GM12875 (cell line): ENCODE measurements at regions not wholly inside any gene's neighbourhood (a gene's known extent, or its start where the extent isn't known, plus 50 kb on each side); places are given as distances from the start of the nearest gene placed in this dataset.

ENCODE experiments used
- H3K4me3 ChIP-seq: one replicate; pipeline ENCODE4 v1.5.1; 2011; ENCODE audit warnings: low read depth, low read length, control low read depth
- TF ChIP-seq, protein P1 (sequence below): IDR thresholded peaks from 2 replicates; pipeline ENCODE4 v1.5.1; 2011; ENCODE audit warnings: low read depth, mild to moderate bottlenecking, control low read depth, inconsistent platforms, low read length, moderate library complexity, borderline replicate concordance; ENCODE audit not compliant: insufficient read depth

DNA sequence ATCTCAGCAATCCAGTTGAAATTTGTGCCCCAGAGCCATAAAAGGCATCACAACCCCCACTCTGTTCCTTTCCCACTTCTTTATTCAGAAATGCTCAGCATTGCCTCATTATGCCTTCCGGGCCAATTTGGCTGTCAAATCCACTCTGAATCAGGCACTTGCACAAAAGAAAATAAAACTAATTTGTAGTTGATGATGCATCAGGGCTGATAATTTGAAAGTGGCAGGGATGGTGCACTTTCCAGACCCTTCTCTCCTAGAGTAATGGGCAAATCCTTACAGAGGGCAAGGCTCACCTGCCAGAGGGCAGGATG lies 147.9 kb upstream of the PDE1C start:
- TF ChIP-seq, protein P1, sequence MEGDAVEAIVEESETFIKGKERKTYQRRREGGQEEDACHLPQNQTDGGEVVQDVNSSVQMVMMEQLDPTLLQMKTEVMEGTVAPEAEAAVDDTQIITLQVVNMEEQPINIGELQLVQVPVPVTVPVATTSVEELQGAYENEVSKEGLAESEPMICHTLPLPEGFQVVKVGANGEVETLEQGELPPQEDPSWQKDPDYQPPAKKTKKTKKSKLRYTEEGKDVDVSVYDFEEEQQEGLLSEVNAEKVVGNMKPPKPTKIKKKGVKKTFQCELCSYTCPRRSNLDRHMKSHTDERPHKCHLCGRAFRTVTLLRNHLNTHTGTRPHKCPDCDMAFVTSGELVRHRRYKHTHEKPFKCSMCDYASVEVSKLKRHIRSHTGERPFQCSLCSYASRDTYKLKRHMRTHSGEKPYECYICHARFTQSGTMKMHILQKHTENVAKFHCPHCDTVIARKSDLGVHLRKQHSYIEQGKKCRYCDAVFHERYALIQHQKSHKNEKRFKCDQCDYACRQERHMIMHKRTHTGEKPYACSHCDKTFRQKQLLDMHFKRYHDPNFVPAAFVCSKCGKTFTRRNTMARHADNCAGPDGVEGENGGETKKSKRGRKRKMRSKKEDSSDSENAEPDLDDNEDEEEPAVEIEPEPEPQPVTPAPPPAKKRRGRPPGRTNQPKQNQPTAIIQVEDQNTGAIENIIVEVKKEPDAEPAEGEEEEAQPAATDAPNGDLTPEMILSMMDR, result no peak
- H3K4me3 ChIP-seq, result no peak overlapping the region

DNA sequence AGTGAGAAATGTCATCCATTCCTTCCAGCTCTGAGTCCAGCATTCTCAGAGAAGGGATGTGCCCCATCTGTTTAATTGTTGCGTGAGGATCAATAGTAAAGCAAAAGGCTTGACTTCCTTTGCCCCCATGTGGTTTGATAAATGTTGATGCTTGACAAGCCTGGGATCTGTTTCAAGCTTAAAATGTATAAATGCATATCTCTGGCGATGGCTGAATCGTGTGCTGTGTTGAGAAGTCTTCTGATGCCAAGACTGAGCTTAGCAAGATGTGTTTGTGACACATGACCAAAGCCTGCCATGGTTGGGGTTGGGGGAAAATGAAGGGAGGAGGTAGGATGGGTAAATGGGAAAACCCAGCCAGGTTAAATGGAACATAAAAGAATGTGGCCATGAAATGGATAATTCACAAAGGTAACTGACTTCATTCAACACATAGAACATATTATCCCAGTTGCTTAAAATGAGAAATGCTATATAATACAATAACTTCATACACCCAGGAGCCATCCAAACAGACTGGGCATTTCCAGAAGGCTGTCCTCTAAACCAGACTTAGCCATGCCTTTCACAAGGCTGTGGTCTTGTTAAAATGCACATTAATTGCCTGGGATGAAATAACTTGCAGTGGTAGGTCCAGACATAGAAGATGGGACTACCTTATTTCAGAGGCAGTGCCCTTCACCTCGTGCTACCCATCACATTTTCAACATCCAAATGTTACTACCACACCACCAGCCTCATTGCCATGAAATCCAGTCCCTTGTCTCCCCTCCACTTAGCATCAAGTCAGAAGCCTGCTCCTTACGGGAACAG lies 147.3 kb upstream of the PDE1C start:
- TF ChIP-seq, protein P1, result no peak
- no peak overlapping the region for H3K4me3 ChIP-seq

DNA sequence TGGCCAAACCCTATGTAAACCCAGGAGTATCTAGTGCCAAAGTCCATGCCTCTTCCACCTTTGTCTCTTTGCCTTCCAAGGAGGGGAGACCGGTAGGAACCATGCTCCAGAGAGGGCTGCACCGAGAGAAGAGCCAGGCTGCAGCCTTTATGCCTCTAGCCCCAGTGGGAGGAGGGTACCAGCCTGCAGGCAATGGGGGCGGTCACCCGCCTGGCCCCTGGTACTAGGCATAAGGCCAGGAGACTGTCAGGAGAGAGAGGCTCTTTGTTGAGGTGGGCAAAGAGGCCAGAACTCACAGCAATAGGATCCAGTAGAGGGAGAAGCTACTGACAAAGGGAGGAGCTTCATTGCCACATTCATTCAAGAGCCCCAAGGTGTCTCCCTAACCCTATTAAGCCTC lies 146.6 kb upstream of the PDE1C start:
- H3K4me3 ChIP-seq, result no peak overlapping the region
- TF ChIP-seq, protein P1, result no peak

DNA sequence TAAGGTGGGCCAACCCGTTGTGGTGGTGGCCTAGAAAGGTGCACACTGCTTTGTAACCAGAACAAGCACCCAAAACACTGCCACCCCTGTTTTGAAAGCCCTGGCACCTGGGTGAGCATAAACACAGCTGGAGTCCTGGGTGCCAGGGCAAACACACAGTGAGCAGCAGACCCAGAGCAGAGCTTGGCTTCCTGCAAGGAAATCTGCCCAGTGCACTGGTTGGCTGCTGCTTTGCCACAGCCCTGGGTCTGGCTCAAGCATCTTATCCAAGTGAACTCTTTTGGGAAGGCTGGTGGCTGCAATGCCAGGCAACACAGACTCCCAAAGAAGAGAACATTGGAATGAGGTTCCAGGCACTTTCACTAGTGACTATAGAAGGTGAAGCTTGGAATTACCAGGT lies 145.5 kb upstream of the PDE1C start:
- no peak overlapping the region for H3K4me3 ChIP-seq
- TF ChIP-seq, protein P1, result no peak

DNA sequence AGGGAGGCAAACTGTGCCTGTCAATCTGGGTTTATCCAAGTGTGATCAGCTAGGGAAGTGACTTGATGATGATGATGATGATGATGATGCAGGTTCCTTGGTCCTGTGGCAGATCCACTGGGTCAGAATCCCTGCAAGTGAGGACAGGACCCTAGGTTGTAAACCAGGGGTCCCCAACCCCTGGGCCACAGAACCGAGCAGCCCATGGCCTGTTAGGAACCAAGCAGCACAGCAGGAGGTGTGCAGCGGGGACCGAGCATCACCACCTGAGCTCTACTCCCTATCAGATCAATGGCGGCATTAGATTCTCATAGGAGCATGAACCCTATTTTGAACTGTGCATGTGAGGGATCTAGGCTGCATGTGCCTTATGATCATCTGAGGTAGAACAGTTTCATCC lies 144.7 kb upstream of the PDE1C start:
- TF ChIP-seq, protein P1, result no peak
- no peak overlapping the region for H3K4me3 ChIP-seq

DNA sequence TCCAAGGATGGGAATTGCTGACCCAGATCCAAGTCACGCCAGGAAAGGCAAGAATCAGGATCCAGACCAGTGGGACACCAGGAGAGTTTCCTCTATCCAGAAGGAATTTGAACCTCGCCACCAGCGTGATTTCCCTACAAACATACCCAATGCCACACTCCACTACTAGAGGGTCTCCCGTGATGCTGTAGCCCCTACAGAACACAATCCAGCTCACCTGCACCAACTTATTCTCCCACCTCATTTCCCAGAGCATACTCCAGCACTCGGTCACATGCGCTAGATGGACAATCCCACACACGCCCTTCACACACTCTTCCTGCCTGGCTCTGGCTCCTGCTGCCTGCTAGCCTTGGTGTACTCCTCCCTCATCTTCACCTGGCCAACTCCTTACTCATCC lies 142.1 kb upstream of the PDE1C start:
- H3K4me3 ChIP-seq, result no peak overlapping the region
- TF ChIP-seq, protein P1, result no peak

DNA sequence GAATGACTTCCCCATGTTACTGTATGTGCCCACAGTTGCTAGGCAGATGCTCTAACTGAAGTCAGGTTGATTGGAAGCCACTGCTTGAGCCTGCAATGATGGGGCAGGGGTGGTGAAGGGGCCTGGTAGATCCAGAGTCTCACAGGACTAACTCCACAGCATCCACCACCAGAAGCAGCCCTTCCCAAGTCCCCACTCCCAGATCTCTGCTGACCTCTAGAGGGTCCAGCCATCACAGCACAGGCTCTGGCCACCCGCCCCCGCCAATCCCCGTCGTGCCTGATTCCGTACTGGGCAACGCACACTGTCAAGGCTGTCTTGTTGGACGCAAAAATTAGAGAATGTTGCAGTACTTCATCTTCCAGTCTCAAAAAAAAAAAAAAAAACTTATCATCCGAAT lies 136.8 kb upstream of the PDE1C start:
- H3K4me3 ChIP-seq, result no peak overlapping the region
- TF ChIP-seq, protein P1, result no peak
